Spleen (tissue), 7 donors: ENCODE measurements at regions not wholly inside any gene's neighbourhood (a gene's known extent, or its start where the extent isn't known, plus 50 kb on each side); places are given as distances from the start of the nearest gene placed in this dataset.

Source experiments
- POLR2A ChIP-seq, 3 donors: fragments of 450-650 bp; IDR thresholded peaks; one replicate each; pipeline ENCODE4 v1.5.1; 2017; ENCODE audit warnings: antibody characterized with exemption in 3 of 3, mild to moderate bottlenecking in 1 of 3
- POLR2AphosphoS5 ChIP-seq, 3 donors: sonication (generic); formaldehyde crosslinking; IDR thresholded peaks; one replicate each; pipeline ENCODE4 v1.5.1; 2017; ENCODE audit warnings: antibody characterized with exemption in 3 of 3
- TF ChIP-seq, protein P1 (sequence below), 11 experiments: fragments of 200-600 bp in 7 of 11; fragments of 450-650 bp in 4 of 11; sonication (generic) in 4 of 11; IDR thresholded peaks in 8 of 11; conservative IDR thresholded peaks in 3 of 11; 1 replicate in 7 of 11; 2 replicates in 4 of 11; pipeline versions ENCODE4 v1.4.0 to v1.8.0; 2016 to 2021; ENCODE audit warnings: antibody characterized with exemption in 11 of 11, inconsistent platforms in 4 of 11, mild to moderate bottlenecking in 1 of 11
- donor health status: DM: no; HTN: no; CAD: no; lungs with moderate emphysema.
- donor health status: DM: no; HTN: no; CAD: no.
- donor health status: DM: no; HTN: no; CAD: no.

DNA sequence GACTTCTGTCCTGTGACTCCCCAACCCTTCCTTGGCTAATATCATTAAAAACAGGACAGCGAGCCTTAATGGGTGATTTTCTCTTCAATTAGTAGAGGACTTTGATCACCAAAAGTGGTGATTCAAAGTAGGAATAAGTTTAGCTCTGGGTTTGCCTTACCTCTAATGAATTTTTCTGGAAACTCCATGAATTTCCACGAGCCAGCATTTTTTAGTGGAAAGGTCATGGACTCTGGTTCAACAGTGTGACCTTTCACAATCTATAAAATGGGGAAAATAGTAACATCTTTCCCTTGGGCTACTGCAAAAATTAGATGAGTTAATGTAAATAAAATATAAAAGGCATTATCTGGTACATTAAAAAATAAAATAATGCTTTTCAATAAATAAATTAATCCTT is 417.8 kb upstream of the NR2F2 start:
- TF ChIP-seq, protein P1, sequence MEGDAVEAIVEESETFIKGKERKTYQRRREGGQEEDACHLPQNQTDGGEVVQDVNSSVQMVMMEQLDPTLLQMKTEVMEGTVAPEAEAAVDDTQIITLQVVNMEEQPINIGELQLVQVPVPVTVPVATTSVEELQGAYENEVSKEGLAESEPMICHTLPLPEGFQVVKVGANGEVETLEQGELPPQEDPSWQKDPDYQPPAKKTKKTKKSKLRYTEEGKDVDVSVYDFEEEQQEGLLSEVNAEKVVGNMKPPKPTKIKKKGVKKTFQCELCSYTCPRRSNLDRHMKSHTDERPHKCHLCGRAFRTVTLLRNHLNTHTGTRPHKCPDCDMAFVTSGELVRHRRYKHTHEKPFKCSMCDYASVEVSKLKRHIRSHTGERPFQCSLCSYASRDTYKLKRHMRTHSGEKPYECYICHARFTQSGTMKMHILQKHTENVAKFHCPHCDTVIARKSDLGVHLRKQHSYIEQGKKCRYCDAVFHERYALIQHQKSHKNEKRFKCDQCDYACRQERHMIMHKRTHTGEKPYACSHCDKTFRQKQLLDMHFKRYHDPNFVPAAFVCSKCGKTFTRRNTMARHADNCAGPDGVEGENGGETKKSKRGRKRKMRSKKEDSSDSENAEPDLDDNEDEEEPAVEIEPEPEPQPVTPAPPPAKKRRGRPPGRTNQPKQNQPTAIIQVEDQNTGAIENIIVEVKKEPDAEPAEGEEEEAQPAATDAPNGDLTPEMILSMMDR (IDR thresholded peaks at IDR 0.05 in 8 of 11, conservative IDR thresholded peaks at IDR 0.05 in 3 of 11) = no peak
- no peak for TF ChIP-seq POLR2A (IDR thresholded peaks at IDR 0.05)
- TF ChIP-seq POLR2AphosphoS5 (IDR thresholded peaks at IDR 0.05) = no peak
